H9 (cell line): ENCODE measurements at regions not wholly inside any gene's neighbourhood (a gene's known extent, or its start where the extent isn't known, plus 50 kb on each side); places are given as distances from the start of the nearest gene placed in this dataset.

Source experiments
- DNase-seq: peaks from one replicate; pipeline ENCODE4 v3.0.0-alpha.2; 2017
- H2AFZ ChIP-seq: one replicate; pipeline ENCODE4 v1.6.1; 2013; ENCODE audit warnings: mild to moderate bottlenecking, low read length, control low read depth, moderate library complexity
- H2AK5ac ChIP-seq: 2 replicates; pipeline ENCODE4 v1.6.1; 2013; ENCODE audit warnings: low read length, control low read depth, mixed read lengths; ENCODE audit not compliant: insufficient read length
- H2BK120ac ChIP-seq: one replicate; pipeline ENCODE4 v1.6.1; 2013; ENCODE audit warnings: low read depth, mild to moderate bottlenecking, low read length, control low read depth, inconsistent platforms; ENCODE audit not compliant: poor library complexity, severe bottlenecking
- H2BK12ac ChIP-seq: 2 replicates; pipeline ENCODE4 v1.6.1; 2013; ENCODE audit warnings: low read length, control low read depth, mixed read lengths, low read depth; ENCODE audit not compliant: insufficient read length
- H2BK15ac ChIP-seq: 2 replicates; pipeline ENCODE4 v1.6.1; 2013; ENCODE audit warnings: low read depth, low read length, control low read depth
- H2BK20ac ChIP-seq: one replicate; pipeline ENCODE4 v1.6.1; 2013; ENCODE audit warnings: low read depth, mild to moderate bottlenecking, low read length, control low read depth, inconsistent platforms; ENCODE audit not compliant: poor library complexity, severe bottlenecking
- H2BK5ac ChIP-seq: 2 replicates; pipeline ENCODE4 v1.6.1; 2013; ENCODE audit warnings: low read length, control low read depth, mixed read lengths; ENCODE audit not compliant: insufficient read length
- H3K14ac ChIP-seq: 2 replicates; pipeline ENCODE4 v1.6.1; 2013; ENCODE audit warnings: low read length, control low read depth; ENCODE audit not compliant: insufficient read depth
- H3K18ac ChIP-seq: 2 replicates; pipeline ENCODE4 v1.6.1; 2013; ENCODE audit warnings: low read depth, mild to moderate bottlenecking, mixed read lengths, low read length, control low read depth; ENCODE audit not compliant: insufficient read length
- H3K23ac ChIP-seq: 2 replicates; pipeline ENCODE4 v1.6.1; 2013; ENCODE audit warnings: low read length, control low read depth, mixed read lengths, low read depth; ENCODE audit not compliant: insufficient read length
- H3K23me2 ChIP-seq: 2 replicates; pipeline ENCODE4 v1.6.1; 2013; ENCODE audit warnings: low read depth, mild to moderate bottlenecking, mixed read lengths, low read length, control low read depth; ENCODE audit not compliant: insufficient read length, poor library complexity, severe bottlenecking
- H3K27ac ChIP-seq: 2 replicates; pipeline ENCODE4 v1.5.1; 2013; ENCODE audit warnings: low read length, control low read depth, mixed read lengths, low read depth; ENCODE audit not compliant: insufficient read length
- H3K27me3 ChIP-seq: 2 replicates; pipeline ENCODE4 v1.6.1; 2013; ENCODE audit warnings: low read length, control low read depth, inconsistent platforms; ENCODE audit not compliant: insufficient read depth
- H3K4ac ChIP-seq: 2 replicates; pipeline ENCODE4 v1.6.1; 2013; ENCODE audit warnings: low read depth, mild to moderate bottlenecking, control low read depth, inconsistent platforms, low read length, moderate library complexity
- H3K4me1 ChIP-seq: 2 replicates; pipeline ENCODE4 v1.6.1; 2013; ENCODE audit warnings: low read length, control low read depth, inconsistent platforms; ENCODE audit not compliant: insufficient read depth
- H3K4me2 ChIP-seq: 2 replicates; pipeline ENCODE4 v1.6.1; 2013; ENCODE audit warnings: low read length, control low read depth, mixed read lengths; ENCODE audit not compliant: insufficient read length, insufficient read depth
- H3K56ac ChIP-seq: 2 replicates; pipeline ENCODE4 v1.6.1; 2013; ENCODE audit warnings: low read depth, mild to moderate bottlenecking, mixed read lengths, low read length, control low read depth; ENCODE audit not compliant: insufficient read length
- H3K79me1 ChIP-seq: 2 replicates; pipeline ENCODE4 v1.6.1; 2013; ENCODE audit warnings: low read depth, mild to moderate bottlenecking, moderate library complexity, low read length, control low read depth, inconsistent platforms; ENCODE audit not compliant: insufficient read depth, poor library complexity, severe bottlenecking
- H3K79me2 ChIP-seq: 2 replicates; pipeline ENCODE4 v1.6.1; 2013; ENCODE audit warnings: low read length, control low read depth, inconsistent platforms; ENCODE audit not compliant: insufficient read depth
- H3K9ac ChIP-seq: 2 replicates; pipeline ENCODE4 v1.6.1; 2013; ENCODE audit warnings: low read length, control low read depth, mixed read lengths; ENCODE audit not compliant: insufficient read length; ENCODE audit errors: extremely low read depth
- H3K9me3 ChIP-seq: one replicate; pipeline ENCODE4 v1.6.1; 2013; ENCODE audit warnings: low read depth, low read length, inconsistent platforms; ENCODE audit not compliant: control insufficient read depth
- H3T11ph ChIP-seq: one replicate; pipeline ENCODE4 v1.6.1; 2013; ENCODE audit warnings: mild to moderate bottlenecking, low read length, control low read depth, inconsistent platforms
- H4K20me1 ChIP-seq: one replicate; pipeline ENCODE4 v1.6.1; 2013; ENCODE audit not compliant: control insufficient read depth, insufficient read length, insufficient read depth
- H4K5ac ChIP-seq: 2 replicates; pipeline ENCODE4 v1.6.1; 2013; ENCODE audit warnings: low read depth, mild to moderate bottlenecking, mixed read lengths, low read length, control low read depth; ENCODE audit not compliant: insufficient read length
- H4K8ac ChIP-seq: replicated peaks from 2 replicates; pipeline ENCODE4 v1.6.1; 2013; ENCODE audit warnings: low read length, control low read depth, mixed read lengths, low read depth; ENCODE audit not compliant: insufficient read length
- H4K91ac ChIP-seq: 2 replicates; pipeline ENCODE4 v1.6.1; 2013; ENCODE audit warnings: low read depth, mild to moderate bottlenecking, moderate library complexity, mixed read lengths, low read length, control low read depth; ENCODE audit not compliant: insufficient read length
- H3K27ac Mint-ChIP-seq, 3 experiments: 2 replicates in 2 of 3; 3 replicates in 1 of 3; pipeline ENCODE4 v1.8.0; 2020 to 2021; ENCODE audit warnings: mixed read lengths in 3 of 3, mild to moderate bottlenecking in 1 of 3, moderate library complexity in 1 of 3
- H3K27me3 Mint-ChIP-seq: 2 replicates; pipeline ENCODE4 v1.8.0; 2021; ENCODE audit warnings: low read depth, mild to moderate bottlenecking, moderate library complexity, mixed read lengths
- H3K36me3 Mint-ChIP-seq, 3 experiments: 2 replicates in 2 of 3; 3 replicates in 1 of 3; pipeline ENCODE4 v1.8.0; 2020 to 2021; ENCODE audit warnings: low read depth in 3 of 3, mixed read lengths in 3 of 3; ENCODE audit not compliant: insufficient read depth in 1 of 3
- H3K4me1 Mint-ChIP-seq, 2 experiments: 2 replicates each; pipeline ENCODE4 v1.8.0; 2020; ENCODE audit warnings: mixed read lengths in 2 of 2
- H3K4me3 Mint-ChIP-seq, 2 experiments: 2 replicates in 1 of 2; 3 replicates in 1 of 2; pipeline ENCODE4 v1.8.0; 2020 to 2021; ENCODE audit warnings: mild to moderate bottlenecking in 2 of 2, mixed read lengths in 2 of 2, moderate library complexity in 1 of 2
- H3K9me3 Mint-ChIP-seq, 2 experiments: 2 replicates in 1 of 2; 3 replicates in 1 of 2; pipeline ENCODE4 v1.8.0; 2020; ENCODE audit warnings: mild to moderate bottlenecking in 2 of 2, mixed read lengths in 2 of 2, moderate library complexity in 1 of 2
- CTCF ChIP-seq: fragments of 200-600 bp; sonication (generic); conservative IDR thresholded peaks from 3 replicates; pipeline ENCODE4 v1.8.0; 2021; ENCODE audit warnings: antibody characterized with exemption, mild to moderate bottlenecking
- WGBS: extraction: QIAGEN DNeasy Blood & Tissue Kit; methylation state at CpG from one replicate; pipeline ENCODE4 v1.1.7; 2013; ENCODE audit warnings: missing lambda C conversion rate, low lambda C conversion rate, mixed read lengths; ENCODE audit not compliant: insufficient read length; ENCODE audit errors: extremely low coverage; 5-methylcytosine and 5-hydroxymethylcytosine counted together

GRCh38 chr4:122977103-122977502, 54.7 kb upstream of the NUDT6 start:
- Histone ChIP-seq H3K23me2 (no peaks in the 10 kb centered on the region), H2BK12ac (no peak overlapping the region), H3K4me2 (no peak overlapping the region), H3K4ac (no peak overlapping the region), H3K9me3 (peaks cover 32% of the 10 kb centered on the region), H3K23ac (no peak overlapping the region), H3K56ac (no peak overlapping the region), H3K4me1 (no peaks in the 10 kb centered on the region), H3K27ac (no peak overlapping the region), H3K79me2 (no peaks in the 10 kb centered on the region), H4K91ac (no peak overlapping the region), H4K8ac (no peak overlapping the region), H3K27me3 (no peaks in the 10 kb centered on the region), H2BK15ac (no peak overlapping the region), H2AFZ (no peak overlapping the region), H2BK120ac (no peak overlapping the region), H3T11ph (no peak overlapping the region), H3K18ac (no peak overlapping the region), H4K5ac (no peak overlapping the region), H3K14ac (no peak overlapping the region), H2BK5ac (no peak overlapping the region), H2BK20ac (no peak overlapping the region), H3K9ac (no peak overlapping the region), H2AK5ac (no peak overlapping the region), H4K20me1 (no peaks in the 10 kb centered on the region), H3K79me1 (no peaks in the 10 kb centered on the region)
- H3K9me3 Mint-ChIP-seq: peaks cover 28 to 34% of the 10 kb centered on the region in 2 experiments
- no peaks in the 10 kb centered on the region for H3K27me3 Mint-ChIP-seq
- peaks cover 69 to 88% (median 73%) of the 10 kb centered on the region in 3 experiments for H3K36me3 Mint-ChIP-seq
- TF ChIP-seq CTCF: no peak
- H3K4me3 Mint-ChIP-seq: no peak overlapping the region
- no peak for DNase-seq
- H3K27ac Mint-ChIP-seq: no peak overlapping the region
- no CpG with 5 or more reads among the region's 9 CpGs for WGBS
- peaks cover 0 to 8% of the 10 kb centered on the region in 2 experiments; a peak in 2 of 4 replicates for H3K4me1 Mint-ChIP-seq
